ENCODE measurements at regions not wholly inside any gene's neighbourhood (a gene's known extent, or its start where the extent isn't known, plus 50 kb on each side); places are given as distances from the start of the nearest gene placed in this dataset.

DNA sequence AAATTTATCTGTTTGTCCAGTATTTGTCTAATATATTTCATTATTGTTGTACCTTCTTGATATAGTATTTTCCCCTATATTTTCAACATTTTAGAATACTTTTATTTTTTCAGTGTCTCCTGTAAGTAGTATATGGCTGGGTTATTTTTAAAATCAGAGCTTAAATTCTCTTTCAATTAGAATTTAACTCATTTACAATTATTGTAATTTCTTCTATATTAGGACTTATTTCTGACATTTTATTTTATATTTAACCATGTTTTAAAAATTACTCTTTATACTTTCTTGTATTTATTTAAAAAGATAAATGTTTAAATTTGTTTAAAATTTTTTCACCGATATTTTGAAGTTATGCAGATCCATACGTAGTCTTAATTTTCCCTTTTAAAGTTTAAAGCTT lies 220.0 kb upstream of the NPVF start:
- no TSS peak for BruUV-seq (replicated peaks)
- Histone ChIP-seq H3K4me3 (replicated peaks in 1 of 3; ENCODE audit: insufficient read depth in 1 of 3, low read depth in 1 of 3, low read length in 3 of 3) (no peak overlapping the region), H3K36me3 (ENCODE audit: control insufficient read depth in 2 of 2, extremely low read depth in 1 of 2, insufficient read depth in 2 of 2, low read length in 2 of 2) (no peaks in the 10 kb centered on the region), H3K9me3 (replicated peaks; ENCODE audit: control insufficient read depth, insufficient read depth, low read length) (no peaks in the 10 kb centered on the region), H3K9ac (replicated peaks; ENCODE audit: extremely low read depth, insufficient read depth, low read length) (no peak overlapping the region), H3K27me3 (ENCODE audit: control insufficient read depth in 2 of 2, insufficient read depth in 2 of 2, low read length in 2 of 2) (no peaks in the 10 kb centered on the region), H2AFZ (ENCODE audit: low read depth, low read length) (no peak overlapping the region), H3K27ac (ENCODE audit: insufficient read depth, low read depth, low read length) (no peak overlapping the region), H3K9me1 (replicated peaks; ENCODE audit: control insufficient read depth, extremely low read depth, insufficient read depth, low read length) (no peaks in the 10 kb centered on the region), H4K20me1 (replicated peaks; ENCODE audit: control insufficient read depth, extremely low read depth, insufficient read depth, low read length) (no peaks in the 10 kb centered on the region), H3K4me2 (ENCODE audit: insufficient read depth, low read length) (no peak overlapping the region), H3K79me2 (ENCODE audit: control insufficient read depth, insufficient read depth, low read length) (no peaks in the 10 kb centered on the region), H3K4me1 (ENCODE audit: control insufficient read depth, extremely low read depth, insufficient read depth, low read length) (no peaks in the 10 kb centered on the region)
- no peak for DNase-seq (ENCODE audit: low read depth, low spot score)
- ChIA-PET CTCF (no interaction called here), POLR2A (no interaction called here)
- intact Hi-C loops (cut with micrococcal nuclease) (no loop called here), dilution Hi-C loops (cut with MboI; ENCODE audit: extremely low pct_ligation_motif_present, low sequenced_read_pairs) (no loop called here)
- no peak for FAIRE-seq
- no peak for TF ChIP-seq MYC (IDR thresholded peaks at IDR 0.05; ENCODE audit: low read depth, low read length)
- TF ChIP-seq FOS (IDR thresholded peaks at IDR 0.05; ENCODE audit: borderline replicate concordance, insufficient read depth, low read length) = no peak
- TF ChIP-seq, protein P1, sequence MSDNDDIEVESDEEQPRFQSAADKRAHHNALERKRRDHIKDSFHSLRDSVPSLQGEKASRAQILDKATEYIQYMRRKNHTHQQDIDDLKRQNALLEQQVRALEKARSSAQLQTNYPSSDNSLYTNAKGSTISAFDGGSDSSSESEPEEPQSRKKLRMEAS (IDR thresholded peaks at IDR 0.05; ENCODE audit: insufficient read depth, insufficient read length) = no peak
- no peak for TF ChIP-seq POLR2AphosphoS5 (IDR thresholded peaks at IDR 0.05; ENCODE audit: insufficient read depth, low read depth, low read length)
- TF ChIP-seq GATA2 (IDR thresholded peaks at IDR 0.05; ENCODE audit: insufficient read depth, insufficient read length, low read depth, low read length) = no peak
- no peak for TF ChIP-seq POLR2A (IDR thresholded peaks at IDR 0.05; ENCODE audit: low read depth, low read length)

GRCh38 chr7:25454020-25454419 lies 225.7 kb upstream of the NPVF start:
- intact Hi-C loops (cut with micrococcal nuclease) (no loop called here), dilution Hi-C loops (cut with MboI; ENCODE audit: extremely low pct_ligation_motif_present, low sequenced_read_pairs) (no loop called here)
- DNase-seq (ENCODE audit: low read depth, low spot score) = no peak
- TF ChIP-seq JUN (IDR thresholded peaks at IDR 0.05; ENCODE audit: borderline replicate concordance, insufficient read depth, insufficient read length, low read depth) = no peak
- TF ChIP-seq EZH2 (IDR thresholded peaks at IDR 0.05; ENCODE audit: borderline replicate concordance, low read depth, low read length, severe bottlenecking) = no peak
- no peak for TF ChIP-seq POLR2AphosphoS5 (IDR thresholded peaks at IDR 0.05; ENCODE audit: insufficient read depth, low read depth, low read length)
- TF ChIP-seq FOS (IDR thresholded peaks at IDR 0.05; ENCODE audit: borderline replicate concordance, insufficient read depth, low read length) = no peak
- TF ChIP-seq, protein P2, sequence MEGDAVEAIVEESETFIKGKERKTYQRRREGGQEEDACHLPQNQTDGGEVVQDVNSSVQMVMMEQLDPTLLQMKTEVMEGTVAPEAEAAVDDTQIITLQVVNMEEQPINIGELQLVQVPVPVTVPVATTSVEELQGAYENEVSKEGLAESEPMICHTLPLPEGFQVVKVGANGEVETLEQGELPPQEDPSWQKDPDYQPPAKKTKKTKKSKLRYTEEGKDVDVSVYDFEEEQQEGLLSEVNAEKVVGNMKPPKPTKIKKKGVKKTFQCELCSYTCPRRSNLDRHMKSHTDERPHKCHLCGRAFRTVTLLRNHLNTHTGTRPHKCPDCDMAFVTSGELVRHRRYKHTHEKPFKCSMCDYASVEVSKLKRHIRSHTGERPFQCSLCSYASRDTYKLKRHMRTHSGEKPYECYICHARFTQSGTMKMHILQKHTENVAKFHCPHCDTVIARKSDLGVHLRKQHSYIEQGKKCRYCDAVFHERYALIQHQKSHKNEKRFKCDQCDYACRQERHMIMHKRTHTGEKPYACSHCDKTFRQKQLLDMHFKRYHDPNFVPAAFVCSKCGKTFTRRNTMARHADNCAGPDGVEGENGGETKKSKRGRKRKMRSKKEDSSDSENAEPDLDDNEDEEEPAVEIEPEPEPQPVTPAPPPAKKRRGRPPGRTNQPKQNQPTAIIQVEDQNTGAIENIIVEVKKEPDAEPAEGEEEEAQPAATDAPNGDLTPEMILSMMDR (IDR thresholded peaks at IDR 0.05; ENCODE audit: extremely low read depth in 1 of 2, insufficient read depth in 1 of 2, low read depth in 1 of 2, low read length in 2 of 2) = no peak
- TF ChIP-seq, protein P1 (IDR thresholded peaks at IDR 0.05; ENCODE audit: insufficient read depth, insufficient read length) = no peak
- TF ChIP-seq POLR2A (IDR thresholded peaks at IDR 0.05; ENCODE audit: low read depth, low read length) = no peak
- TF ChIP-seq MYC (IDR thresholded peaks at IDR 0.05; ENCODE audit: low read depth, low read length) = no peak
- no peak for TF ChIP-seq GATA2 (IDR thresholded peaks at IDR 0.05; ENCODE audit: insufficient read depth, insufficient read length, low read depth, low read length)
- BruUV-seq (replicated peaks) = no TSS peak
- no peak for FAIRE-seq
- Histone ChIP-seq H3K9me1 (replicated peaks; ENCODE audit: control insufficient read depth, extremely low read depth, insufficient read depth, low read length) (no peaks in the 10 kb centered on the region), H3K27ac (ENCODE audit: insufficient read depth, low read depth, low read length) (no peak overlapping the region), H2AFZ (ENCODE audit: low read depth, low read length) (no peak overlapping the region), H3K4me2 (ENCODE audit: insufficient read depth, low read length) (no peak overlapping the region), H3K9me3 (replicated peaks; ENCODE audit: control insufficient read depth, insufficient read depth, low read length) (no peaks in the 10 kb centered on the region), H3K4me3 (replicated peaks in 1 of 3; ENCODE audit: insufficient read depth in 1 of 3, low read depth in 1 of 3, low read length in 3 of 3) (no peak overlapping the region), H3K79me2 (ENCODE audit: control insufficient read depth, insufficient read depth, low read length) (no peaks in the 10 kb centered on the region), H3K4me1 (ENCODE audit: control insufficient read depth, extremely low read depth, insufficient read depth, low read length) (no peaks in the 10 kb centered on the region), H3K36me3 (ENCODE audit: control insufficient read depth in 2 of 2, extremely low read depth in 1 of 2, insufficient read depth in 2 of 2, low read length in 2 of 2) (no peaks in the 10 kb centered on the region), H4K20me1 (replicated peaks; ENCODE audit: control insufficient read depth, extremely low read depth, insufficient read depth, low read length) (no peaks in the 10 kb centered on the region), H3K27me3 (ENCODE audit: control insufficient read depth in 2 of 2, insufficient read depth in 2 of 2, low read length in 2 of 2) (no peaks in the 10 kb centered on the region), H3K9ac (replicated peaks; ENCODE audit: extremely low read depth, insufficient read depth, low read length) (no peak overlapping the region)
- CTCF ChIA-PET = interaction anchor here (1.0 to 2.7 kb wide), 2 partner anchors 112 to 237 kb away, joined by 3 to 6 read pairs; no protein-coding TSS in a partner anchor
- POLR2A ChIA-PET = no interaction called here
